ENCODE measurements at regions not wholly inside any gene's neighbourhood (a gene's known extent, or its start where the extent isn't known, plus 50 kb on each side); places are given as distances from the start of the nearest gene placed in this dataset.
"Not testable (repeated sequence)": the region's sequence is repeated elsewhere in the genome, so short reads cannot be mapped to it uniquely, and the experiment has no call there.

DNA sequence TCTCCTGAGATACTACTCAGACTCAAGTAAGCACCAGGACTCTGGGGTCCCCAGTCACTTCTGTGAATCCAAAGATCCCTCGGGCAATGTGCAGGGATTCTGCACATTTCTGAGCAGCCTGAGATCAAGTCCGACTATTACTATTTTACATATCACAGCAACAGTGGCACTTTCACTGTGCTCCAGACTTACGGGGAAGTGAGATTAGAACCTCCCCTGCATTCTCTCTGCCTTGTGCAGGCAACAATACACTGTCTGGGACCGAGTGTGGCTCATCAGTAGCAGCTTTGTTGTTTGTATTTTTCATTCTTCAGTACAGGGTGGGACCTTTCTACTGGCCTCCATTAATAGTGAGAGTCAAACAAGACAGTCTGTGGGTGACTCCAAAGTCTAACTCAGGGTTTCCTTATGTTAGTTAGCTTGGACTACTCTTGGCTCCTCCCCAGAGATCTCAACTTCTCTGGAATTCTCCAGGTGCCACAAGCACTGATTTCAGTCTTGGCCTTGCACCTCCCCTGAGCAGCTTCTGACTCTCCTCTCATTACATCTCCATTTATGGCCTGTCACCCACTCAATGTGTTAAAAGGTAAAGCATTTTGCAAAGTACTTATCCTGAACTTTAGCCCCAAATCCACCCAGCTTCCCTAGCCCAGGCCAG is 76.2 kb upstream of the TOP3B start:
- DNase-seq (ENCODE audit: low spot score), result no peak

DNA sequence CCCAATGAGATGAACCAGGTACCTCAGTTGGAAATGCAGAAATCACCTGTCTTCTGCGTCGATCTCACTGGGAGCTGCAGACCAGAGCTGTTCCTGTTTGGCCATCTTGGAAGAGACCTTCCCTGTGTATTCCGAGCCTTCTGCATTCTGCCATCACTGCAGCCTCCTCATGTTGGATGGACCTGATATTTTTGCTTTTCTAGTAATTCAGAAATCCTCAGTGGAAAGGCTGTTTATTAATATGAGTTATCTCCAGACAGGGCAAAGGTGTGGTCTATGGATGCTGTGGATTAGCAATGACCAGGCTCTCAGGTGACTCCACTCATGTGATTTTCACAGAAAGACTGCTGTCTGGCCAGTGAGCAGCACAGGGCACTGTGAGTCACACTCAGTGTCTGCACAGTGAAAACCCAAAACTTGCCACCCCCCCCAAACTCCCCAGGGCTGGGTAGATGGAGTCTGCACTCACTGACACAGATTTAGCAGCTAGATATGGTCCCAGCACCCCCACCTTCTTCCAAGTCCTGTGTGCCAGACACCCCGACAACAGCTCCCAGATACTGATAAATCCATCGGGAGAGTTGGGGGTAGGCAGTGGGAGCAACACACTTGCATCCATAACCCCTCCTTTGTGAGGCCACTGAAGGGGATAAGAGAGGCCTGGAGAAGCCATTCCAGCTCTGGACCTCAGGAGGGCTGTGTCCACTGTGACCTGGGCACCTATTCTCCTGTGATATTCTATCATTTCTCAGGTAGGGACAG is 75.2 kb upstream of the TOP3B start:
- no peak for DNase-seq (ENCODE audit: low spot score)

DNA sequence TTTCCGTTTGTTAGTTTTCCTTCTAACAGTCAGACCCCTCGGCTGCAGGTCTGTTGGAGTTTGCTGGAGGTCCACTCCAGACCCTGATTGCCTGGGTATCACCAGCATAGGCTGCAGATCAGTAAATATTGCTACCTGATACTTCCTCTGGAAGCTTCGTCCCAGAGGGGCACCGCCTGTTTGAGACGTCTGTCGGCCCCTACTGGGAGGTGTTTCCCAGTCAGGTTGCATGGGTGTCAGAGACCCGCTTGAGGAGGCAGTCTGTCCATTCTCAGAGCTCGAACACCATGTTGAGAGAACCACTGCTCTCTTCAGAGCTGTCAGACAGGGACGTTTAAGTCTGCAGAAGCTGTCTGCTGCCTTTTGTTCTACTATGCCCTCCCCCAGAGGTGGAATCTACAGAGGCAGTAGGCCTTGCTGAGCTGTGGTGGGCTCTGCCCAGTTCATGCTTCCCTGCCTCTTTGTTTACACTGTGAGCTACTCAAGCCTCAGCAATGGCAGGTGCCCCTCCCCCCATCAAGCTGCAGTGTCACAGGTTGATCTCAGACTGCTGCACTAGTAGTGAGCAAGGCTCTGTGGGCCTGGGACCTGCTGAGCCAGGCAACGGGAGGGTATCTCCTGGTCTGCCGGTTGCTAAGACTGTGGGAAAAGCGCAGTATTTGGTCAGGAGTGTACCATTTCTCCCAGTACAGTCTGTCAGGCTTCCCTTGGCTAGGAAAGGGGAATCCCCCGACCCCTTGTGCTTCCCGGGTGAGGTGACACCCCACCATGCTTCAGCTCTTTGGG is 74.4 kb upstream of the TOP3B start:
- not testable (repeated sequence) for DNase-seq (ENCODE audit: low spot score)

DNA sequence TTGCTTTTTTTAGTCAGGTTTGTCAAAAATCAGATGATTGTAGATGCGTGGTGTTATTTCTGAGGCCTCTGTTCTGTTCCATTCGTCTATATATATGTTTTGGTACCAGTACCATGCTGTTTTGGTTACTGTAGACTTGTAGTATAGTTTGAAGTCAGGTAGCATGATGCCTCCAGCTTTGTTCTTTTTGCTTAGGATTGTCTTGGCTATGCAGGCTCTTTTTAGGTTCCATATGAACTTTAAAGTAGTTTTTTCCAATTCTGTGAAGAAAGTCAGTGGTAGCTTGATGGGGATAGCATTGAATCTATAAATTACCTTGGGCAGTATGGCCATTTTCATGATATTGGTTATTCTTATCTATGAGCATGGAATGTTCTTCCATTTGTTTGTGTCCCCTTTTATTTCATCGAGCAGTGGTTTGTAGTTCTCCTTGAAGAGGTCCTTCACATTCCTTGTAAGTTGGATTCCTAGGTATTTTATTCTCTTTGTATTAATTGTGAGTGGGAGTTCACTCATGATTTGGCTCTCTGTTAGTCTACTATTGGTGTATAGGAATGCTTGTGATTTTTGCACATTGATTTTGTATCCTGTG is 70.1 kb upstream of the TOP3B start:
- not testable (repeated sequence) for DNase-seq (ENCODE audit: low spot score)

DNA sequence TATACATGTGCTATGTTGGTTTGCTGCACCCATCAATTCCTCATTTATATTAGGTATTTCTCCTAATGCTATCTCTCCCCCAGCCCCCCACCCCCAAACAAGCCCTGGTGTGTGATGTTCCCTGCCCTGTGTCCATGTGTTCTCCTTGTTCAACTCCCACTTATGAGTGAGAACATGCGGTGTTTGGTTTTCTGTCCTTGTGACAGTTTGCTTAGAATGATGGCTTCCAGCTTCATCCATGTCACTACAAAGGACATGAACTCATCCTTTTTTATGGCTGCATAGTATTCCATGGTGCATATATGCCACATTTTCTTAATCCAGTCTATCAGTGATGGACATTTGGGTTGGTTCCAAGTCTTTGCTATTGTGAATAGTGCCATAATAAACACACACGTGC is 68.4 kb upstream of the TOP3B start:
- not testable (repeated sequence) for DNase-seq (ENCODE audit: low spot score)

DNA sequence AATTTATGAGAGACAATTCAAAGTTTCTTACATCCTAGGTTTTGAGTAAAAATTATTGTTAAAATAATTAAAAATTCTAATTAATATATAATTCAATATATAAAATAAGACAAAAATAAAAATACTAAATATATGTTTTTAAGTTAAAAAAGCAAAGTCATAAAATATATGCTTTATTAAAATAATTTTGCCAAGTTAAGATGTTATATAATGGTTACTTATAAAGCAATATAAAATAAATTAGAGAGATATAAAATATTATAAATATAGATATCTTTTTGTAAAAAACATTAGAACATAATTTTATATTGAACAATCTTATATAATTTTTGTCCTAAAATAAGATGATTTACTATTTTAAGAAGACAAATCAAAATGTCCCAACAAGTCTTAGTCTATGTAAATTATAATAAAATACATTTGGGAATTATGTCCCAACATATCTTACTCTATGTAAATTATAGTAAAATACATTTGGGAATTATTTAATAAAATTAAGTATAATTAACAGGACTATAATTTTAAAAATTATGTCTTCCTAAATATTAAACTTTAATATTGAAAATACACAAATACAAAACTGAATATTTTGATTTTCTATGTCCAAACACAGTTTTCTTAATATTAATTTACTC is 67.7 kb upstream of the TOP3B start:
- no peak for DNase-seq (ENCODE audit: low spot score)

DNA sequence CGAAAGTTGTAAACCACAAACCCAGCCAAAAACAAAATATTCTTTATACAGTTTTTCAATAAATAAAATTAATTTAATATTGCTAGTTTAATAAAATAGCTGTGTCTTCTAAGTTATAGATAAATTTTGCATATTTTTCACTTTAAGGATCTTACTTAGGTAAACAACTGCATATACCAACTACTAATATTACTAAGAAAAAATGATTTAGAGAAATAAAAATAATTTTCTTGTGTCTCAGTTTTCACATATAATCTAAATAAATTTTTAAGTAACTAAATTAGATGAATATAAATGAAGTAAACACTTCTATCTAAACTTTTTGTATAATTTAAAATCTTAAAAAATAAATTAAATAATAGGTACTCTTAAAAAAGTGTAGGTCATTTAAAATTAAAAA is 67.1 kb upstream of the TOP3B start:
- DNase-seq (ENCODE audit: low spot score), result no peak

DNA sequence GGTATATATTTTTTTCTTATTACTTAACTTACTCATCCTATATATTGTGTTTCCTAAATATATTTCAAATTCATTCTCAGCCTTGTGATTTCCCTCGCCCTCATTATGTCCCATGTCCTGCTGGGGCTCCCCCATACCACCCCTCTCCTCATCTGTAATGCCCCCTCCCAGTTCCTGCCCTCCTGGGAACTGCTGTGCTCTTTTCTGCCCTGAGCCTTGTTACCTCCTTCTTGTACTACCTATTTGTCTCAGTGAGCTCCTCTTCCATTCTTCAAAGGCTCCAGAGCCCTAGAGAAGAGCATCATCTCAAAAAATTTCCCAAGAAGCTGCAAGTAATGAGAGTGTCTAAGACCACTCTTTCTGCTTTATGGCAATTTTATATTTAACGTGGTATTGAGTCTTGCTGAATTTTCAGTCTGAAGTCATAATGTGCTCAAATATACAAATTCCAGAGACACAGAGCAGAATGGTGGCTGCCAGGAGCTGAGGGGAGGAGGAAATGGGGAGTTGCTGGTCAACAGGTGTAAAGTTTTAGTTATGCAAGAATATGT is 66.5 kb upstream of the TOP3B start:
- DNase-seq (ENCODE audit: low spot score), result no peak

DNA sequence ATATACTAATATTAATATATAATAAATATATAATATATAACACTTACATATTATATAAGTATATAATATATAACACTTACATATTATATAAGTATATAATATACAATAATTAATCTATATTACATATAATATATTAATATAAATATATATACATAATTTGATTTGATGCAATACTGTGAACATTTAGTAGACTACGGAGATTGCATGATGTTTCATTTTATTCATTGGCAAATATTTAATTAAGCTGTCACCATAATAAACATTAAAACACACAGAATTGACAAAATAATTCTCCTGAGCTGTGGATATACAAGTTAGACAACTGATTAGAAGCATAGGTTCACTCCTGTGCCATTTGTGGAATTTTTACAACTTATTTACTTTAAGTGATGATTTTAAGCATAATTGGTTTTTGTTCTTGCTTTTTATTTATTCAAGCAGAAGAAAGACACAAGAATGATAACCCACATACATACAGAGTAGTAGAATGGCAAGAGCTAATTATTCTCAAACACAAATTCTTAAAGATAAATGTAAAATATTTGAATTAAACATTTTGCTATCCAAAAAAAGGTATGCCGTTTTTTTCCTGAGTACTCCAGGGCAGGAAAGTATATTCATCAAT is 65.8 kb upstream of the TOP3B start:
- DNase-seq (ENCODE audit: low spot score), result no peak

DNA sequence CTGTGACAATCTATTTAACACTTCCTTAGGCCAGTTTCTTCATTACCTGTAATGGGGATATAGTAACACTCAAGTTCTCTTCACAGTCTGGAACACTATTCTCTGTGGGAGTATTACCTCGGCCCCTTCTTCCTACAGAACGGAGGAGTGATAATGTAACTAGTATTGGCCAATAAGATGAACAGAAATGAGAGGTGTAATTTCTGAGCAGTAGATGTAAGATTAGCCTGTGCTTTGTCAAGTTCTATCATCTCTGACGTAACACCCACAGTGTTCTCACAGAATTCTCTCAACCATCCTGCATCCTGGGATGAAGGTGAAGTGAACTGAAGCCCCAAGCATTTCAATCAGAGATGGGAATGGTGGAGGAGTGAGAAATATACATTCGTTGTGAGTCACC is 65.2 kb upstream of the TOP3B start:
- no peak for DNase-seq (ENCODE audit: low spot score)

DNA sequence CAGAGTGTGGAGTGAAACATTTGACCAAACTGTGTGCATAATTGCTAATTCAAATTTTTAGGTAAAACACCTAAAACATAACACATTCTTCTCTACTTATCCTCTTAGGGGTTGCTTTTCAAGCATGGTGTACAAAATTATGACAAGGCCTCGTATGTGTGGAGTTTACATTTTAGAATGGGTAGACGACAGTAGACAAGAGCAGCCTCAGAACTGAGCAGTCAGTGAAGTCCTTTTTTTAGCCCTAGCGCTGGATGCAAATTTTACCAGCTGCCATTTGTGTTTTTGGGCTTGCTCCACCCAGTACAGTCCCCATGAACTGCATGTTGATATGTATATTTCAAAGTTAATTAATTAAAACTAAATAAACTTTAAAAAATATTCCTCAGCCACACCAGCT is 64.7 kb upstream of the TOP3B start:
- DNase-seq (ENCODE audit: low spot score), result no peak

DNA sequence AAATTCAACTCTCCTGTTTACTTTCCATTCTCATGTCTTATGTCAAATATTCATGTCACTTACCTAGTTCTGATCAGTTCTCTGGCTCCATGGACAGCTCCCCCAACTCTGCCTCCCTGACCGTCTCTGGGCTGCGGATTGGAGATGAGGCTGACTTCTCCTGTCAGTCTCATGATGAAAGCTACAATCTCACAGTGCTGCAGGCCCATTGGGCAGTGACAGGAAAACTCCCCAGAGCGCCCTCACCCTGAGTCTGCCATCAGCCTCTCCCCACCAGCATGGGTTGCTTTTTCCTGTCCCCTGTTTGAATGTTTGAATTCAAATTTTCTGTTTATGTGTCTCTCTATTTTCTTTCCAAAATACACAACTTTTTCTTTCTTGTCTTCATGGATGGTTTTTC is 63.8 kb upstream of the TOP3B start:
- no peak for DNase-seq (ENCODE audit: low spot score)

DNA sequence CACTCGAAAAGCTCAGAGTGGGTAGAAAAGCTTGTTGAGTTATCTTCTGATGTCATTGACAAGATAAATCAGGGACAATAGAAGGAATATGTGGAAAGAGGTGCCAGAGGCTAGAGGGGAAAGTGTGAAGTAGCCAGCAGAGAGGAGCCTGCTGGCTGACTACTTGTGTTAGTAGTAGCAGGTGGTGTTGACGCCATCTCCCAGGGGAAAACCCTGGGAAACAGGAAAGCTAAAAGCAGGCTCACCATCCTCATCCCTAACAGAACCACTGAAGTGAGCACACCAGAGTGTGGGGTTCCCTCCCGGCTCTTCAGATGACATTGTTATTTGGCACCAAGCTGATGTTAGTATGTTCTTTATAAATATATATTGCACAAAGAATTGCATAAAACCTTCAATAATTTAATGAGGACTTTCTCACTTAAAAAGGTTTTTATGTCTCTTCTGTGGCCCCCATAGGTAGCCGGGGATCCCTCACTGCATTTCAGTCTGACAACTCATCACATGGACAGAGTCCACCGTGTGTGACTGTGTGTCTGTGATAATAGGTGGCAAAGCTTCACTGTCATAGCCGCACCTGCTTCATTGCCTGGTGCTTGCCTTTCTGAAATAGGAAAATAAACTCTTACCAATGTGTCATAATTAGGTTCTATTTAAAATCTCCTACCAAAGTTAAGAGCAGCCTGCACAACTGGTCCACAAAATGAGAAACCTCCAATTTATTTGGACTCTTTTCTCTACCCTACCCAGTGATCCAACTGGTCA is 63.2 kb upstream of the TOP3B start:
- DNase-seq (ENCODE audit: low spot score), result no peak

DNA sequence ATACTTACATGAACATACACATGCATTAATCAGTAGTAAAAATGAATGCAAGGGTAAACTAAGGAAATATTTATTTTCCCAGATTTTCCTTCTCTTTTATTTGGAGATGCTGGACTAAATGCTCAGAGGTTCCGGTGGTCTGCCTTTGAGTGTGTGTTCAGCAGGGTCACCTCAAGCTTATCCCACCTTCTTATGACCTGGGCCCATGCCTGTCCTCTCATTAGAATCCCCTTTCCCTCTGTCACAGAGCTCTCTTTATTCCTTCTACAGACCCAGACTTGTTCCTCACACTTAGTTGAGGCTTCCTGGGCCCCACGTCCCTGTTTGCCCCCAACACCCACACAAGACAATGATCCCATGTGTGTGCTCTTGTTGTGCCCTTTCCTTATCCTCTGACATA is 61.6 kb upstream of the TOP3B start:
- DNase-seq (ENCODE audit: low spot score), result no peak

DNA sequence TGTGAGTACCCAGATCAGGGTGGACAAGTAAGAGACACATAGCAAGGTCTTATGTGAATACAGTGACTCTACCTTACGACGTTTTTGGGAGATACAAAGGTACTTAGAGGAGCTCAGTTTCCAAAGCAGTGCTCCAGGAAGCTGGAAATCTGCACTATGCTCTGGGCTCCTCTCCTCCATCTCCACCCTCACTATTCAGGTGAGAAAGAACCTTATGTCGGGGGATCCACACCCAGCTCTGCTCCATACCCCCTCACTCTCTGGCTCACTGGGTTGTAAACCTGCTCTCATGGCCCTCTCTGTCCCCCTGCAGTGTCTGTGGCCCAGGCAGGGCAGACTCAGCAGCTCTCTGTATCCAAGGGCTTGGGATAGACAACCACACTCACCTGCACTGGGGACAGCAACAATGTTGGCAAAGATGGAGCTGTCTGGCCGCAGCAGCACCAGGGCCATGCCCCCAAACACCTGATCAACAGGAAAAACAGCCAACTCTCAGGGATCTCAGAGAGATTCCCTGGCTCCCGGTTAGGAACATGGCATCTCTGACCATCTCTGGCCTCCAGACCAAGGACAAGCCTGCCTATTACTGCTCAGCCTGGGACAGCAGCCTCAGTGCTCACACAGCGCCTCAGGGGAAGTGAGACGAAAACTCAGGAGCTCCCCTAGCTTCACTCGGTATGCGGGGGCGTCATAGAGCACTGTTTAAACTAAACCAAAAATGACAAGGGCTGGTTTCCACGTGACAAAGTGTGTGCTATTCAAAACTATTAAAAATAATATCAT is 60.9 kb upstream of the TOP3B start:
- no peak for DNase-seq (ENCODE audit: low spot score)

DNA sequence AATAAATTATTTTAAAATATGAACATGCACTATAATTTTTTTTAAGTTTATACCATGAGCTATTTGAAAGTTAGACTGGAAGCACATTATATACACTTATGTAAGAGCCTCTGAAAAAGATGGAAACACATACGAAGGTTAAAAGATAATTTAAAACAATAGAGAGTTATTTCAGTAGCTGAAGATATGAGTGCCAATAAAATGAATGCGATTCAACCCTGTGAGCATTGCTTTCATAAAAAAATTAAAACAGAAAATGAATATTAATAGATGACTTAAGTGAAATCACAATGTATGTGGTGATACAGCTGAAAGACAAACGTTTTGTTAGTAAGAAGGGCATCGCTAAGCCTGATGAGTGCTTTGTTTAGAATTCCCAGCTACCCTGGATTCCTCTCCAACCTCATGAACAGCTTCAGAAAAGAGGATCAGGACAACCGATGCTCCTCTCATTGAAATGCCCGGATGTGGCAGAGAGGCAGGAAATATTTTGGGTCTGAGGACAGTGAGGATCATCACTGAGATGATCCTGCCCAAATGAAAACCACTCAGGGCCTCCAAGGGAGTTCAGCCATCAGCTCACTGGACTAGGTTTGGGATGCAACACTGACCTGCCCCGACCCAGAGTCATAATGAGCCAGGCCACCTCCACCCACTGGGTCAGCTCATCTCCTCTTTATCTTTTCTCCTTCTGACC is 60.2 kb upstream of the TOP3B start:
- DNase-seq (ENCODE audit: low spot score), result no peak

DNA sequence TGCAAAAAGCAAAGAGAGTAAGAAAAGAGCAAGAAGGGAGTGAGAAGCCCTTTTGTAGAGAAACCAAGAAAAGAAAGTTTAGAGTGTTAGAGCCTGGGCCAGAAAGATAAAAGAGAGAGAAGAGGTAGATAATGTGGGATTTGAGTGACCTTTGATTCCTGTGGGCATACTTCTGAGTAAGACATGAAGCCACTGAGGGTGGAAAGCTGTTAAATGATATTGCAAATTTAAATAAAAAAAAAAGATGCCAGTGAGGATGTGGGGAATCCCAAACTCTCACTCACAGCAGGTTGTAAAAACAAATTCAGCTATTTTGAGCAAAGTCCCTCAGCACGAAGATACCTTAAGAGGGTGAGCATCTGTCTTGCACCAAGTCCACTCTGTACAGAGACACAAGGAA is 59.4 kb upstream of the TOP3B start:
- no peak for DNase-seq (ENCODE audit: low spot score)

DNA sequence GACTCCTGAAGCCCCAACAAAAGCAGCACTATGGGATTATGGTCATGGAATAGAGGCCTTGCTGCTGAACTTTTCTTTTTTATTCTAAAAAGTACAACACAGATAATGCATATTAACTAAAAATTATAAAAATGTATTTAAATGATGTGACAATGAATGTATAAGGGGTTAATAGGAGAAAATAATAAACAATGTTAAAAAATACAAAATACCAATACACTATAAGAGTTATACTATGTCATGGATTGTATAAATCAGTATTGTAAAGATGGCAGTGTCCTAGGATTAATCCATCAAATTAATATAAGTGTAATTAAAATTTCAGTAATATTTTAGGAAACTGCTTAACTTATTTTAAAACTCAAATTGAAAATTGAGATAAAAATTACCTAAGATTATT is 58.3 kb upstream of the TOP3B start:
- no peak for DNase-seq (ENCODE audit: low spot score)

DNA sequence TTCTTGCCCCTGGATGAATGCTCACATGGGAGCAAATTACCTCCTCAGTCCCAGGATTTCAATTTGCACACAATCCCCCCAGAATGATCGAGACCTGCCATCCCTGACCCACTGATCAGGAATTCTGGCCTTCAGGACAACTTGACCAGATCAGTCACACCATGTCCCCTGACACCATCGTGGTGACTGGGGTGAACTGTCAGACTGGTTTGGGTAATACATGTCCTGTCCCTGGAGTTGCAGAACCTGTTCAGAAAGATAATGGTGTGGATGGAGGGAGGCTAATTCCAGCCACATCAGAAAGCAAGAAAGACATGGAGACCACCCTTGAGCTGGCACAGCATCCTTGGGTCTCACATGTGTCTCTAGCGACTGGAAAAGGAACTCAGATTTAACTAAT is 57.9 kb upstream of the TOP3B start:
- DNase-seq (ENCODE audit: low spot score), result no peak

Measured in mucosa of gallbladder (tissue), 1 donor.